PC-9 (cell line): ENCODE measurements at regions not wholly inside any gene's neighbourhood (a gene's known extent, or its start where the extent isn't known, plus 50 kb on each side); places are given as distances from the start of the nearest gene placed in this dataset.
"Not testable (repeated sequence)": the region's sequence is repeated elsewhere in the genome, so short reads cannot be mapped to it uniquely, and the experiment has no call there.

Source experiments
- BruUV-seq: library from RNA; stranded (reverse); fragments of 400-500 nt; replicated peaks from 2 replicates; lab custom pipeline; 2021; lab: Mats Ljungman, UMichigan
- CTCF ChIA-PET: fragments of 300-600 bp; sonication (Branson Sonifier 250); formaldehyde crosslinking; loops from one replicate; lab custom pipeline; 2022; ENCODE audit warnings: antibody characterized with exemption; lab: Charles Lee
- POLR2A ChIA-PET: fragments of 300-600 bp; sonication (Branson Sonifier 250); formaldehyde crosslinking; loops from one replicate; lab custom pipeline; 2022; ENCODE audit warnings: antibody characterized with exemption; ENCODE audit not compliant: unreplicated experiment; lab: Charles Lee
- DNase-seq, 2 experiments: peaks; one replicate each; pipeline versions ENCODE4 v3.0.0 to v3.0.0-alpha.2; 2015 to 2022; ENCODE audit warnings: mixed read lengths in 1 of 2
- H2AFZ ChIP-seq: fragments of 200-600 bp; sonication (generic); 2 replicates; pipeline ENCODE4 v1.8.1; 2017; ENCODE audit warnings: antibody characterized with exemption
- H3F3A ChIP-seq: fragments of 200-600 bp; sonication (generic); 2 replicates; pipeline ENCODE4 v1.8.1; 2017; ENCODE audit warnings: antibody characterized with exemption, mild to moderate bottlenecking, low read depth; ENCODE audit not compliant: insufficient read depth
- H3K27ac ChIP-seq: fragments of 200-600 bp; sonication (generic); 2 replicates; pipeline ENCODE4 v1.6.1; 2016; ENCODE audit warnings: mixed run types
- H3K27me3 ChIP-seq: fragments of 200-600 bp; sonication (generic); 2 replicates; pipeline ENCODE4 v1.6.1; 2016; ENCODE audit warnings: low read depth, mixed run types; ENCODE audit not compliant: insufficient read depth
- H3K36me3 ChIP-seq: fragments of 200-600 bp; sonication (generic); 2 replicates; pipeline ENCODE4 v1.6.1; 2016; ENCODE audit warnings: low read depth, mixed run types
- H3K4me1 ChIP-seq: fragments of 200-600 bp; sonication (generic); replicated peaks from 2 replicates; pipeline ENCODE4 v1.6.1; 2016; ENCODE audit warnings: mixed run types; ENCODE audit not compliant: insufficient read depth
- H3K4me2 ChIP-seq: fragments of 200-600 bp; sonication (generic); 2 replicates; pipeline ENCODE4 v1.6.1; 2017; ENCODE audit warnings: mixed run types
- H3K4me3 ChIP-seq: fragments of 200-600 bp; sonication (generic); 2 replicates; pipeline ENCODE4 v1.6.1; 2016; ENCODE audit warnings: mixed run types
- H3K79me2 ChIP-seq: fragments of 200-600 bp; sonication (generic); 2 replicates; pipeline ENCODE4 v1.6.1; 2017; ENCODE audit warnings: low read depth, mixed run types
- H3K9me2 ChIP-seq: fragments of 200-600 bp; sonication (generic); 2 replicates; pipeline ENCODE4 v1.8.1; 2017; ENCODE audit warnings: mild to moderate bottlenecking; ENCODE audit not compliant: insufficient read depth
- H3K9me3 ChIP-seq: fragments of 200-600 bp; sonication (generic); 2 replicates; pipeline ENCODE4 v1.8.1; 2016; ENCODE audit warnings: low read depth; ENCODE audit not compliant: insufficient read depth
- H4K20me1 ChIP-seq: fragments of 200-600 bp; sonication (generic); 2 replicates; pipeline ENCODE4 v1.8.1; 2017; ENCODE audit not compliant: insufficient read depth
- CTCF ChIP-seq: fragments of 200-600 bp; sonication (generic); conservative IDR thresholded peaks from 2 replicates; pipeline ENCODE4 v1.6.1; 2017; ENCODE audit warnings: mixed run types, antibody characterized with exemption, mild to moderate bottlenecking, moderate library complexity
- EZH2 ChIP-seq: fragments of 200-600 bp; sonication (generic); IDR thresholded peaks from 2 replicates; pipeline ENCODE4 v1.8.0; 2017; ENCODE audit warnings: antibody characterized with exemption, low read depth
- intact Hi-C: fragments of 100-400 bp; cut with micrococcal nuclease; formaldehyde crosslinking; loops from one replicate; pipeline ENCODE4 v1.10.0; 2022; ENCODE audit not compliant: unreplicated experiment

- H3F3A ChIP-seq, result no peaks in the 10 kb centered on the region
- H3K27ac ChIP-seq, result no peak overlapping the region
- H3K4me3 ChIP-seq, result no peak overlapping the region
- no peaks in the 10 kb centered on the region for H3K36me3 ChIP-seq
- intact Hi-C loops, result no loop called here
- H3K9me2 ChIP-seq, result no peaks in the 10 kb centered on the region
- no peak for DNase-seq
- H3K4me1 ChIP-seq, result no peaks in the 10 kb centered on the region
- ChIA-PET CTCF (no interaction called here), POLR2A (no interaction called here)
- BruUV-seq, result no TSS peak
- TF ChIP-seq EZH2, result no peak
- TF ChIP-seq CTCF, result no peak
- H2AFZ ChIP-seq, result no peak overlapping the region
- H3K79me2 ChIP-seq, result no peaks in the 10 kb centered on the region
- no peaks in the 10 kb centered on the region for H3K27me3 ChIP-seq
- H3K4me2 ChIP-seq, result no peak overlapping the region
- H4K20me1 ChIP-seq, result no peaks in the 10 kb centered on the region
- H3K9me3 ChIP-seq, result no peaks in the 10 kb centered on the region
These were observed 844.4 kb upstream of the CDH18 start for GRCh38 chr5:20832204-20833080.

GRCh38 chr5:20825951-20826350 lies 838.0 kb upstream of the CDH18 start:
- H3K4me2 ChIP-seq, H2AFZ ChIP-seq, H3K4me3 ChIP-seq, H3K27ac ChIP-seq, H3K36me3 ChIP-seq, H4K20me1 ChIP-seq, CTCF ChIA-PET, DNase-seq, BruUV-seq, H3F3A ChIP-seq, H3K9me3 ChIP-seq, POLR2A ChIA-PET, H3K4me1 ChIP-seq, H3K27me3 ChIP-seq, H3K79me2 ChIP-seq, H3K9me2 ChIP-seq, intact Hi-C loops: not testable (repeated sequence)

- intact Hi-C loops, DNase-seq, H3K4me3 ChIP-seq, H3K9me3 ChIP-seq, H3K27me3 ChIP-seq, H3K27ac ChIP-seq, H3F3A ChIP-seq, CTCF ChIA-PET, H3K79me2 ChIP-seq, BruUV-seq, H2AFZ ChIP-seq, POLR2A ChIA-PET, H3K4me1 ChIP-seq, H3K36me3 ChIP-seq, H3K9me2 ChIP-seq, H4K20me1 ChIP-seq, H3K4me2 ChIP-seq: not testable (repeated sequence)
These were observed 809.2 kb upstream of the CDH18 start for GRCh38 chr5:20797216-20797615.

GRCh38 chr5:20784755-20785154 lies 796.8 kb upstream of the CDH18 start:
- not testable (repeated sequence) for BruUV-seq, H3K4me1 ChIP-seq

GRCh38 chr5:20783484-20783883 lies 795.5 kb upstream of the CDH18 start:
- H3K4me2 ChIP-seq, H3K36me3 ChIP-seq, H3K79me2 ChIP-seq, H2AFZ ChIP-seq, DNase-seq, CTCF ChIA-PET, H3K4me1 ChIP-seq, BruUV-seq, H3K9me2 ChIP-seq, H3K27me3 ChIP-seq, H3K4me3 ChIP-seq, H4K20me1 ChIP-seq, intact Hi-C loops, H3F3A ChIP-seq, H3K9me3 ChIP-seq, H3K27ac ChIP-seq, POLR2A ChIA-PET: not testable (repeated sequence)

More at GRCh38 chr5:20784755-20785154, 796.8 kb upstream of the CDH18 start:
- H3K4me2 ChIP-seq, H3K9me3 ChIP-seq, intact Hi-C loops, H4K20me1 ChIP-seq, H3K27me3 ChIP-seq, H3K27ac ChIP-seq, DNase-seq, H3K79me2 ChIP-seq, H3K36me3 ChIP-seq, POLR2A ChIA-PET, H3F3A ChIP-seq, H3K9me2 ChIP-seq, H2AFZ ChIP-seq, CTCF ChIA-PET, H3K4me3 ChIP-seq: not testable (repeated sequence)

GRCh38 chr5:20771338-20771737 lies 783.3 kb upstream of the CDH18 start:
- DNase-seq, H2AFZ ChIP-seq, H3F3A ChIP-seq, H3K27ac ChIP-seq, H3K4me2 ChIP-seq, H3K4me3 ChIP-seq, H3K9me3 ChIP-seq, H3K9me2 ChIP-seq, POLR2A ChIA-PET, H3K27me3 ChIP-seq, CTCF ChIA-PET, H3K79me2 ChIP-seq, H3K36me3 ChIP-seq, intact Hi-C loops, H4K20me1 ChIP-seq, H3K4me1 ChIP-seq, BruUV-seq: not testable (repeated sequence)
